Hindlimb muscle (tissue), 1 donor: ENCODE measurements at regions not wholly inside any gene's neighbourhood (a gene's known extent, or its start where the extent isn't known, plus 50 kb on each side); places are given as distances from the start of the nearest gene placed in this dataset.
"Not testable (repeated sequence)": the region's sequence is repeated elsewhere in the genome, so short reads cannot be mapped to it uniquely, and the experiment has no call there.

ENCODE experiments used
- DNase-seq: peaks from one replicate; pipeline ENCODE4 v3.0.0-alpha.2; 2013

DNA sequence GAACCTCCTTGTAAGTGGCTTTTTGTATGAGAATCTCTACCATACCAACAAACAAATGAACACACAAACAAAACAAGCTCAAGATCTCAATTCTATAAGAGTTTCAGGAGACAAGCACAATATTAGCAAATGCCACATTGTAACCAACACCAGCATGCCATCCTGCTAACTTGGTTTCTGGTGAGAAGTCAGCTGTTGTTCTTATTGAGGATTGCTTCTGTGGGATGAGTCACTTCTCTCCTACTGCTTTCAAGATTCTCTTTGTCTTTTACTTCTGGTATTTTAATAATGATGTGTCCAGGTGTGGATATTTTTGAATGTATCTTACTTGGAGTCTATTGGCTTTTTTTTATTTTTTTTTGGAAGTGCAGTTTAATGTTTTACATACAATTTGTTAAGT is 131.7 kb downstream of the BCL2L11 start:
- DNase-seq = no peak

DNA sequence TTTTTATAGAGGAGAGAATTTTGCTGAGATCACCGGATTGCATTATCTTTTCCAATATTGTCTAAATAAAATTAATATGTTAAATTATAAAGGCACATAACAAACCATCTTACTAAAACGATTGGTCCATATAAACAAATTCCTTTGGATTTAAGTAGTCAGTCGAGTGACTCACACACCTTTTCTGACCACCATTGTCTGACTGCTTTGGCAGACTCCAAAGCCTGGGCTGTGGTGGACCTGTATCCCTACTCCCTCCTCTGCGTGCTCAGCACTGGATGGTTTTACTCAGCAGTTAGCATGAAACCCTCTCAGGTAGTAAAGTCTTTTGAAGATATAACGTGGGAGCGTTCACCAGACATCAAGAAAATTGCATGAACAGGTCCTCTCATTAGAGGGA is 134.2 kb downstream of the BCL2L11 start:
- not testable (repeated sequence) for DNase-seq

- DNase-seq = not testable (repeated sequence)
These were observed 135.9 kb downstream of the BCL2L11 start for GRCh38 chr2:111256628-111257027.

DNA sequence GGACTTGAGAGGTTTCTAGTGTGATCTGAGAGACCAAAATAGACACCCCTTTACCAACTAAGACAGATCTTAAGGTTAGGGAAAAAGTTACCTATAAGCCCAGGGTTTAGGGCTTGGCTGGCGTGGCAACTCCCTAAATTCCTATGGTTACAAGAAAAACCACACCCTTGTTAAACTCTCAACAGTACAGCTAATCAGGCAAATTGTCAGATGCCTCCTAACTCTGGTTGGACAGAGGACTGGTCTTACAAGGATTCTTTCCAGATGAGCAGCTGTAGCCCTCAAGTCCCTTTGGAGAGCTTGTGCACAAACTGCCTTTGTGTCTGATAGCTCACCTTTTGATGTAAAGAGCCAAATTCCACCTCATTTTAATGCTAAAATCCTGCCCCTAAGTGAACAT is 136.9 kb downstream of the BCL2L11 start:
- DNase-seq = not testable (repeated sequence)

DNA sequence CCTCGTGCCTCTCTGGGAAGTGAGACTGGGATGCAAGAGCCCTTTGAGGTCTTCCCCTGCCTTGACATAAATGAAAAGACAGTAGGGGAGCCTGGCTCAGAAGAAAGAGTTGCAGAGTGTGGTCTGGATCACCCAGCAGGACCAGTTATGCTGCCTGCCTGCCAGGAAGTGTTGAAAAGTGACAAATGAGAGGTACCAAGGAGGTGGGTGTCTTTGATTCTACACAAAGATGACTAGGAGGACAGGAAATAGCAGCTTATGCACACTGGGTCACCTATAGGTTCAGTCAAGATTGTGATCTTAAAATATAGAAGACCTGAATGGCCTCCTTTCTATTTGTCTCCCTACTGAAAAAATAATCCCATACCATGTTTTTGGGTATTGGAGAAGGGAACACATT is 137.6 kb downstream of the BCL2L11 start:
- not testable (repeated sequence) for DNase-seq

DNA sequence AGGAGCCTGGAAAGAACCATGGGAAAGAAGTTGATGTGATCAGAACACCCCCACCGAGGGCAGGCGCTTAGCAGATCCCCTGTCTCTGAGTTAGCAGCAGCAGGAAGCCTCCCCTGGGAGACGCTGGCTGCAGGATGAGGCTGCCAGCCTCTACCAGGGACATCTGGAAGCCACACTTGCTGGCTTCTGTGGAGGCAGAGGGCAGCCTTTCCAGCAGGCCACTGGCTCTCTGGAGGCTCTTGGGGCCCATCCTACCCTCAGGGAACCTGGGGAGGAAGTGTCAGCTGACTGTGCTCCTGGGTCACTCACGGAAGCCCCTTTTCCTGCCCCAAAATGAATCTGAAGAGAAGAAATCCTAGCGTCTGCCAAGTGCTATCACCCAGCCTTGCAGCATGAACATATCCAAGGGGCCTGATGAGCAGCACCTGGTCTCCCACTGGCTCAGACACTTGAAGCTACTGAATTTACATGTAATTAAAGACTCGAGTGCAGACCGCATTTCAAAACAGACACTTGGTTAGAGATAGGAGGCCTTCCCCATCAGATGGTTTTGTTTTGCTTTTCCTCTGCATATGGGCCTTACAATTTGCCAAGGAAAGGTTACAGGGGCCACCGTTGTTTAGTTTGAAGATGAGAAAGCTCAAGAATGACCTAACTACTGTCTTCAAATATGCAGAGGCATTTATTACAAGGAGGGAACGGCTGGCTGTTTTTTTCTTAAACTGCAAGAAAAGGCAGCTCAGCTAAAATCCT is 142.1 kb downstream of the BCL2L11 start:
- DNase-seq = not testable (repeated sequence)

DNA sequence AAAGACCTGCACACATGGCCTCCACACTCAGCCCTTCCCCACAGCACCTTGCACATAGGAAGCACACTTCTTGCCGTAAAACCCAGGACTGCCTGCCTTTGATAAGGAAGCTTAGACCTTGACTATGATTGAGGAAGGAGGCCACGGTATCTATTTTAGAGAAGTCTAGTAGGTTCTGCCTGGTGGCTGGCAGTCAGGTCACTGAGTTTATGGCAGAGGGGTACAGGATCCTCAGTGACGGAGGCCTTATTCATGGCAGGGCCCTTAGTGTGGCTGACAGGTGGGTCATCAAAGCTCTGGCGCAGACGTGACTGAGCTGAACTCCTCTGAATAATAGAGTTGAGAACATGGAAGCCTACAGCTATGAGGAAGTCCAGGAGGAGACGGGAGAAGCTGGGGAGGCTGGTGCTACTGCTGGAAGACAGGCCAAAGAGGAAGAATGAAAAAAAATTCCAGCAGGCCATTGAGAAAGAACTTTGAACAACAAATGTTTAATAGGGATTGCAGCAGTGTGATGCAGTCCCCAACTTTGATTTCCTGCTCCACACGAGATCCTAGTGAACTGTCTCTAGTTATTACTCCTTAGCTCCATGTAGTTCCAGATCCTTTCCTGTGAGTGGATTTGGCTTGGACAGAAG is 142.8 kb downstream of the BCL2L11 start:
- DNase-seq = not testable (repeated sequence)

- DNase-seq = not testable (repeated sequence)
These were observed 144.2 kb downstream of the BCL2L11 start for GRCh38 chr2:111264956-111265355.

- not testable (repeated sequence) for DNase-seq
These were observed 145.8 kb downstream of the BCL2L11 start for GRCh38 chr2:111266556-111266955.

DNA sequence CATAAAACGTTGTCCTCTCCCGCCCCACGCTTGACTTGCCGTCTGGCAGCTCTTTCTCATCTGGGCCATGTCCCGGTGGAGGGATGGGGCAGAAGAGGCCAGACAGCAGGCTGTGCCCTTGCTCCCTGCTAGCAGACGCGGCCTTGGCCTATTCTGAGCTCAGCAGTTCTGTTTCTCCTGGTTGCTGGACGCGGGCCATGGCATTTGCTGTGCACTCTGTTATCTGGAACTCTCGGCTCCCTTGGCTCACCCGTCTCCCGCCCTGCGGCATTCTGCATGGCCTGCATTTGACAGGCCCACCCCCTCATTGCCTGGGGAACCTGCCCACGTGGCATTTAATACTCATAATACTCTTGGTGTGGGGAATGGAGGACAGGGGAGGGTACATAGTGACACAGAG is 146.3 kb downstream of the BCL2L11 start:
- not testable (repeated sequence) for DNase-seq

- not testable (repeated sequence) for DNase-seq
These were observed 149.1 kb downstream of the BCL2L11 start for GRCh38 chr2:111269761-111270323.

DNA sequence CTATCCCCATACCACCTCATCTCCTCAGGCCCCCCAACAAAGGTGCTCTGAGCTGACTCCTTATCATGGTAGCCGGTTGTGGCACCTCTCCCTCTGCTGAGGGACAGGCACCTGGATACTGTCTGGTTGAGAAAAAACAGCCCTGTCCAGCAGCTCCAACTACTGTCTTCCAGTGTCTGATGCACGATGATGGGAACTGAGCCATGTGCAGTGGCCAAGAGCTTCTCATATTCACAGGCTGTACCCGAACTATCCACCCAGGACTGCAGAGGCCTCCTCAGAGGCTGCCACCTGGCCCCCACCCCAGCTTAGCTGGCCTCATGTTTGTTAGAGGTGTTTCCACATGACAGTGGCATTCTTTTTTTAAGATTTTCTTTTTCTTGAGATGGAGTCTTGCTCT is 149.9 kb downstream of the BCL2L11 start:
- not testable (repeated sequence) for DNase-seq

DNA sequence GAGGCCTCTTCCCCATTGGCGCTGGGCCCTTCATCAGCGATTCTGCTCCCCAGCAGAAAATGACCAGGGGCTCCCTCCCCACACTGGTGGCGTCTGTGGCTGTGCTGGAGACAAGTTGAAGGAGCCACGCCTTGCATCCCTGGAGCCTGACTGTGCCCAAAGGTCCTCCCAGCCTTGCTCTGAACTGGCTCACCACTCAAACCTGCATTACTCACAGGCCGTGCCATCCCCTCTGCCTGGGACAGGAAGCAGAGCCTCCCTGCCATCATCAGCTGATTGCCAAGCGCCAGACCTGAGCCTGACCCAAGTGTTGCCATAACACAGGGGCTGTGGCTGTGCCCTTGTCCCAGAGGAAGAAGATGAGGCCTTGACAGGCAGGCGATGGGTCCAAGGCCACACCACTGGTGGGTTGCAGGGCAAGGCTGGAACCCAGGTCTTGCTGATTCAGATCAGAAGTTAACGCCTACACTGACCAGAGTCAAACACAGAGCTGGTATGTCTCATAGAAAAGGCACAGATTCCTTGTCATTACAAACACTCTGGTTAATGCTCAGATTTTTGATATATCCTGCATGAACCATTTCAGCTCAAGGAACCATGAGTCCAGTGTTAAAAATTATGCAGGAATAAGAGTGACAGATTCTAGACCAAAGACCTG is 151.1 kb downstream of the BCL2L11 start:
- DNase-seq = not testable (repeated sequence)

- DNase-seq = not testable (repeated sequence)
These were observed 152.3 kb downstream of the BCL2L11 start for GRCh38 chr2:111273007-111273406.

DNA sequence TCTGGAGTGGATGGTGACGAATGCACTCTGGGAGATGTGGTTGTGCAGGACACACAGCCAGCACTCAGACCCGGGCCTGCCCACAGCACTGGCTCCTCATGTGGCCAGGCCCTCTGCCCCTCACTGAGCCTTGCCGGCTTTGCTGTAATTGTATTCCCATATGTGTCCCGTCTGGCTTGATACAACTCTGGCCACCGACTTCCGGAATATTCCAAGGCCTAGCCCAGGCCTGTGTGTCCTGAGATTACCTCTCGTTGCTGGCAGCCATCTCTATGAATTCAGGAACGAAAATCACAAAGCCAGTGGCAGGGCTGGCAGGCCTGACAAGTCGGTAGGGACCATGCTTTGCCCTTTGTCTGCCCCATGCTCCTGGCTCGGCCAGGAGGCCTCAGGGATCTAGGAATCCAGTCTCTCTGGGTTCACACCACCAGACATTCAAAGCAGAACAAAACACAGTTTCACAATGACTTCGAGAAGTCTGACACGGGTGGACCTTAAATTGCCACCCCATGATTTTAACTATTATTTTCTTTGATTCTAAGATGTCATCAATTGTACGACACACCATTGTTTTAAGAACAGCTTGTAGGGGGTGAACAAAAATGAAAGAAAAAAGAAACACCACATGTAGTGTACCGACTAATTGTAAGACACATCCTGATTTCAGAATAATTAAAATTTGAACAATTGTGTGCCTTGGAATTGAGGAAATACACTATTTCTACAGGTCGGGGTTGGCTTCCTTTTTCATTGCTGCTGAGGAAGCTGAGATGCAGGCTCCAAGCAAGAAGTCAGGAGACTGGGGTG is 154.5 kb downstream of the BCL2L11 start:
- DNase-seq = not testable (repeated sequence)

DNA sequence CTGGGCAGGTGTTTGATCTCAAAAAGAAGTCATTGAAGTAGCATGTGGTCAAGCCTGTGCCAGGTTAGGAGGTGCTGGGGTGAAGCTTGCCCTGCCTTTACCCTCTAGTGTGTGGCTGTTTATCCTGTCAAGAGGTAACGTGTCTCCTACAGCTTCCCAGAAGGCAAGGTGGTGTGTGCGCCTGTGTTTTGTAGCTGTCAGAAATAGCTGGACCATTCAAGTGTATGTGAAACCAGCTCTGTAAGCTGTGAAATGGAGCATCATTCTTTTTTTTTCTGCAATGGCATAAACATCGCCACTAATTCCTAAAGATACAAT is 155.1 kb downstream of the BCL2L11 start:
- not testable (repeated sequence) for DNase-seq

DNA sequence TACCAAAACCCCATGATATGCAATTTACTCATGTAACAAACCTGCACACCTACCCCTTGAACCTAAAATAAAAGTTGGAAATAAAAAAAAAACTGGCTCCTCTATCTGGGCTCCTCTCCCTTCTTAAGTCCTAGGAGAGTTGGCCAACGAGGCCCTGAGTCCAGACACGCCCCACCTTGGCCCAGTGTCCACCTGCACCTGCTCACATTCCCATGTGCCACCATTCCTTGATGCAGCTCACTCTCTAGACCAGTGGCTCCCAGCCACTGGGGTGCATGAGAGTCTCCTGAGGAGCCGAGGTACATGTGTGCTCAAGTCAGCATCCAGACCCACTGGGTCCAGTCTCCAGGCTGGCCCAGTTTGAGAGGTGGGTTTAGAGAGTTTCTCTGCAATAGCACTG is 157.4 kb downstream of the BCL2L11 start:
- DNase-seq = not testable (repeated sequence)

DNA sequence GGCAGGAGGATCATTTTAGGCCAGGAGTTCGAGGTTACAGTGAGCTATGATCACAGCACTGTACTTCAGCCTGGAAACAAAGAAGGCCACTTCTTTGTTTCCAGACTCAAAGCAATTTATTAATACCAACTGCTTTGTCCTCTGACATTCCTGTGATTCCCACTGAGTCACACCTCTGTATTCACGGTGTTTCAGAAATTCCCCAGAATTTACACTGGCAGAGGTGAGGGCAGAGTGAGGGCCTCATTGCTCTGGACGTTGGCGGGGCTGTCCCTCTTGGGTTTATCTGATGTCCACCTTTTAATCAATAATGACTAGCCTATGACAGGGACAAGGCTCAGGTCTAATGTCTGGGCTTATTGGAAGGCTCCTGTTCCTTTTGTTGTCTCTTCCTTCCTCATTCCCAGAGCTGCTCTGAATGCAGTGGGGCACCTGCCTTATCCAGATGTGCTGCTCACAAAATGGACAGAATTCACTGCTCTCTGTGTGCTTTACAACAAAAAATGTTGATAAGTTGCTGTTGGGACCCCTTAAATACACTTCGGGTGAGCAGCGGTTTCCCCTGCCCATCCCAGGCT is 160.1 kb downstream of the BCL2L11 start:
- not testable (repeated sequence) for DNase-seq

- DNase-seq = not testable (repeated sequence)
These were observed 161.4 kb downstream of the BCL2L11 start for GRCh38 chr2:111282162-111282561.

DNA sequence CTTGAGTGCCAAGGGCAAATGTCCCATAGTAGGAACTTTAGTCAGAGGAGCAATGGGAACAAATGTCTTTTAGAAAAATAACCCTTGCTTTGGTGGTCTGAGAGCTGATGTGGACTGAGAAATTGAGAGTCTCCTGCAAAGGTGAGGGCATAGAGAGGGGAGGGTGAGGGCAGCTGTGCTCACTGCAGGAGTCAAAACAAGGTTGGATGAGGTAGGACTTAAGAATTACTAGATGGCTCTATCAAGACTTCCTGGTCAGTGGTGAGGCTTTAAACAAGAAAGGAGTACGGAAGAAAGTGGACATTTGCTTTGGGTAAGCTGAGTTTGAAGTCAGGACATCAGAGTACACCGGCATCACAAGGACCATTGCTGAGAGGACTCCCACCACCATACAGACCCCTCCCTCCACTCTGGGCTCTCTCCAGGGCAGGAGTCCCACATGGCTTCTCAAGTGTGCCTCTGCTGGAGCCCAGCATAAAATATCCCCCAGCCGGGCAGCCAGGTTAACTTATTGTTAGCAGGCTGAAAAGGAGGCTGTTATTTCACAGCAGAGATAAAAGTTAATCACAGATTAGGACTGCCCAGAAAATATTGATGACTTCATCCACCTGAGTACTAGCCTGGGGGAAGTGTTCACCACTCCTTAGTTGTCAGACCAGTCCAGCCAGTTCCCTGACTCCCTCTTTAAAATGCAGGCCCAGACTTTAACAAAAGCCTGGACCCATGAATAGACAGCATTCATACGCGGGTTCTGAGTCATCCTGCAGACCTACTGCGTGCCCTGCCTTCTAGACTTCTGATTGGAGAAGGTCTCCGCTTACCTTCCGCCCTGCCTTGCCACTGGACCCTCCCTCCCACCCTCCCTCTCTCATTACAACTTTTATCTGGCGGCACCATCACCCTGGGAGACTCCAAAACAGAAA is 167.2 kb downstream of the BCL2L11 start:
- DNase-seq = not testable (repeated sequence)

DNA sequence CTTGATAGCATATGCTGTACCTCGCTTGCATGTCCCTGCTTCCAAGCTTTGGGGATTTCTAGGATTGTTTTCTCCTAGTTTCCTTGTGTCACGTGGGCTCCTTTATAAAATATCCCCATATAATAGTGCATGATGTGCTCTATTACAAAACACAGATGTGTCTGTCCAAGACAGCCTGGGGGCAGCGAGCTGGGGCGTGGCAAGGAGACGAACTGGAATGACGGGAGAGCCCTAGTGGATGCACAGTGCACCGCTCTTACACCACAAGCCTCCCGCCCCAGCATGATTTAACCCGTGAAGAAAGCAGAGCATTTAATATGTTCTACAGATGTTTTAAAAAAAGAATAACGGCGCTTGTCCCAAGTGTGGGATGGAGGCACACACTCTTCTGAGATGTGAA is 169.7 kb downstream of the BCL2L11 start:
- DNase-seq = not testable (repeated sequence)
